SJSA1 (cell line): ENCODE measurements at regions not wholly inside any gene's neighbourhood (a gene's known extent, or its start where the extent isn't known, plus 50 kb on each side); places are given as distances from the start of the nearest gene placed in this dataset.

Experiments used
- DNase-seq, 2 experiments: peaks; one replicate each; pipeline ENCODE4 v3.0.0-alpha.2; 2015 to 2020; ENCODE audit warnings: low spot score in 2 of 2, low read depth in 1 of 2
- H3K27ac ChIP-seq: fragments of 250-450 bp; sonication (Bioruptor Pico); 2 replicates; pipeline ENCODE4 v1.5.1; 2020; ENCODE audit warnings: mild to moderate bottlenecking, moderate library complexity
- H3K27me3 ChIP-seq: fragments of 250-450 bp; sonication (Bioruptor Pico); replicated peaks from 2 replicates; pipeline ENCODE4 v1.5.1; 2020; ENCODE audit warnings: mild to moderate bottlenecking, moderate library complexity
- H3K36me3 ChIP-seq: fragments of 250-450 bp; sonication (Bioruptor Pico); 2 replicates; pipeline ENCODE4 v1.5.1; 2020; ENCODE audit warnings: mild to moderate bottlenecking
- H3K4me1 ChIP-seq: fragments of 250-450 bp; sonication (Bioruptor Pico); replicated peaks from 2 replicates; pipeline ENCODE4 v1.6.1; 2021; ENCODE audit warnings: mild to moderate bottlenecking
- H3K4me3 ChIP-seq: fragments of 250-450 bp; sonication (Bioruptor Pico); 2 replicates; pipeline ENCODE4 v1.5.1; 2020; ENCODE audit warnings: mild to moderate bottlenecking
- H3K9me3 ChIP-seq: fragments of 250-450 bp; sonication (Bioruptor Pico); replicated peaks from 2 replicates; pipeline ENCODE4 v1.5.1; 2020; ENCODE audit warnings: mild to moderate bottlenecking

GRCh38 chr18:54700580-54700979 is 109.5 kb downstream of the DYNAP start:
- H3K27me3 ChIP-seq = no peaks in the 10 kb centered on the region
- H3K27ac ChIP-seq = no peak overlapping the region
- H3K4me3 ChIP-seq = no peak overlapping the region
- H3K4me1 ChIP-seq = 0 out of 2 replicates have a peak, but pooled peaks cover 3% of the 10 kb centered on the region
- DNase-seq = no peak
- no peaks in the 10 kb centered on the region for H3K9me3 ChIP-seq
- H3K36me3 ChIP-seq = no peaks in the 10 kb centered on the region

- Histone ChIP-seq H3K9me3 (no peaks in the 10 kb centered on the region), H3K27ac (no peak overlapping the region), H3K4me3 (no peak overlapping the region), H3K36me3 (no peaks in the 10 kb centered on the region), H3K27me3 (no peaks in the 10 kb centered on the region), H3K4me1 (0 out of 2 replicates have a peak, but pooled peaks cover 3% of the 10 kb centered on the region)
- DNase-seq = no peak
Measured at GRCh38 chr18:54702686-54703085, 111.6 kb downstream of the DYNAP start.

DNA sequence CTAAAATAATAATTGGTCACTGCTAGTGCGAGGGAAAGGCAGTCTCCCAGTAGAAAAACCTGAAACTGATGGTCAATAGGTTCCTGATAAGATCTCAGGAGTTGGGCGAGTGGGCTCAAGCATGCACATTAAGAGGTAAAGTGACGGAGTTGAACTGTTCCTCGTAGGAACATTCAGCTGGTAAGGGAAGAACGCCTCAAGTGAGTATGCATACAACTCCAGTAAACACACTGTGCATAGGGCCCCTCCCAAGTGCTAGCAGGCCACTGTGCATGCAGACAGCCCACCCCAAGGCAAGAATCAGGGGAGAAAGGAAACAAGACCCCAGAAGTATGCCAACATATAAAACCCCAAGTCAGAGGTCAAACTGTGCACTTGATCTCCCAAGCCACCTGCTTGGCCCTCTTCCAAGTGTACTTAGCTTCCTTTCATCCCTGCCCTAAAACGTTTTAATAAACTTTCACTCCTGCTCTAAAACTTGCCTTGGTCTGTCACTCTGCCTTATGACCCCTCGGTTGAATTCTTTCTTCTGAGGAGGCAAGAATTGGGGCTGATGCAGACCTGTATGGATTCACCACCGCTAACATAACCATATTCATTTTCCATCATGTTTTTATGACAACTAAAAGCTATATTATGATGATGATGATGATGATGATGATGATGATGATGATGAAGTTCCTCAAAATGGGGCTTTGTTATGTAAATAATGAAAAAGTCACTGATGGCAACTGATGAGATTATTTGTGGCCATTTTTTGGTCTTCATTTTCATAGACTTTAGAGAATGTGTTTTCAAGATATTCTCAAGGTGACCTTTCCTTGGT is 118.0 kb upstream of the RAB27B start:
- peaks cover 5% of the 10 kb centered on the region for H3K4me1 ChIP-seq

GRCh38 chr18:54710900-54711281 is 117.4 kb upstream of the RAB27B start:
- no peaks in the 10 kb centered on the region for H3K27me3 ChIP-seq
- no peaks in the 10 kb centered on the region for H3K36me3 ChIP-seq
- no peak for DNase-seq
- H3K9me3 ChIP-seq = no peaks in the 10 kb centered on the region
- no peak overlapping the region for H3K4me3 ChIP-seq
- H3K4me1 ChIP-seq = peaks cover 5% of the 10 kb centered on the region
- H3K27ac ChIP-seq = no peak overlapping the region

More for the DNA sequence above, 118.0 kb upstream of the RAB27B start:
- Histone ChIP-seq H3K9me3 (no peaks in the 10 kb centered on the region), H3K27me3 (no peaks in the 10 kb centered on the region), H3K27ac (no peak overlapping the region), H3K36me3 (no peaks in the 10 kb centered on the region), H3K4me3 (no peak overlapping the region)
- no peak for DNase-seq

- peak in 1 of 2 experiments; percentile 16 for DNase-seq
- no peaks in the 10 kb centered on the region for H3K27me3 ChIP-seq
- no peak overlapping the region for H3K27ac ChIP-seq
- no peak overlapping the region for H3K4me3 ChIP-seq
- no peaks in the 10 kb centered on the region for H3K9me3 ChIP-seq
- no peaks in the 10 kb centered on the region for H3K36me3 ChIP-seq
- H3K4me1 ChIP-seq = peaks cover 5% of the 10 kb centered on the region
Measured at GRCh38 chr18:54712306-54712705, 116.0 kb upstream of the RAB27B start.

DNA sequence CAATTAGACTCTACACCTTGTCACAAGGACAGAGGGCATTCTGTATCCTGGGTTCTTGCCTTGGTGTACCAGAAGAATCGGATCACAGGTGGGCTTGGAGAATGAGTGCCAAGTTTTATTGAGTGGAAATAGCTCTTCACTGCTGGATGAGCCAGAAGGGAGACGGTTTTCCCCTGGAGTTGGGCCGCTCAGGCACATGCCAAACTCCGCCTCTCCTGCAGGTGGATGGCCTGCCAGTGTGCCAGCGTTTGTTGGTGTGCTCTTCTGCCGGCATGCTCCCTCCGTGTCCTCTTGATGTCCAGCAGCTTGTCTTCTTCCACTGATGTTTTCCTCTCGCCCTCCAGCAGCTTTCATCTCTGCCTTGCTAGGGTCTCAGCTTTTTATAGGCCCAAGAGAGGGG is 115.5 kb upstream of the RAB27B start:
- Histone ChIP-seq H3K36me3 (no peaks in the 10 kb centered on the region), H3K4me1 (peaks cover 5% of the 10 kb centered on the region), H3K27me3 (no peaks in the 10 kb centered on the region), H3K4me3 (no peak overlapping the region), H3K27ac (no peak overlapping the region), H3K9me3 (no peaks in the 10 kb centered on the region)
- DNase-seq = no peak

GRCh38 chr18:54713386-54713785 is 114.9 kb upstream of the RAB27B start:
- H3K4me3 ChIP-seq = no peak overlapping the region
- peaks cover 5% of the 10 kb centered on the region for H3K4me1 ChIP-seq
- DNase-seq = no peak
- no peaks in the 10 kb centered on the region for H3K27me3 ChIP-seq
- H3K9me3 ChIP-seq = no peaks in the 10 kb centered on the region
- no peaks in the 10 kb centered on the region for H3K36me3 ChIP-seq
- H3K27ac ChIP-seq = no peak overlapping the region

- no peaks in the 10 kb centered on the region for H3K36me3 ChIP-seq
- no peak for DNase-seq
- H3K4me1 ChIP-seq = peaks cover 5% of the 10 kb centered on the region
- no peak overlapping the region for H3K4me3 ChIP-seq
- H3K27ac ChIP-seq = no peak overlapping the region
- H3K9me3 ChIP-seq = no peaks in the 10 kb centered on the region
- H3K27me3 ChIP-seq = no peaks in the 10 kb centered on the region
Measured at GRCh38 chr18:54714851-54715250, 113.4 kb upstream of the RAB27B start.

DNA sequence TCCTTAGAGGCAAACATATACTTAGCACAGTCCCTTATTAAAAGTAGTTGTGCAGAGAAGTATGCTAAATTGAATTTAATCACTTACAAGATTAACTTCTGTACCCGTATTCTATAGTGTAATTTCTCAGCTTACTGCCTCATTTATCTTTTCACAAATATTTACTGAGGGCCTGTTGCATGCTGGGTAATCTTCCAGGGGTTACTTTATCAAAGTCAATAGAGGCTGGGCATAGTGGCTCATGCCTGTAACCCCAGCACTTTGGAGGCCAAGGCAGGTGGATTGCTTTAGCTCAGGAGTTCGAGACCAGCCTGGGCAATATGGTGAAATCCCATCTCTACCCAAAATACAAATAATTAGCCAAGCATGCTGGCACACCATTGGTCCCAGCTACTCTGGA is 111.7 kb upstream of the RAB27B start:
- Histone ChIP-seq H3K36me3 (no peaks in the 10 kb centered on the region), H3K27ac (no peak overlapping the region), H3K4me1 (peaks cover 5% of the 10 kb centered on the region), H3K9me3 (no peaks in the 10 kb centered on the region), H3K27me3 (no peaks in the 10 kb centered on the region), H3K4me3 (no peak overlapping the region)
- no peak for DNase-seq

DNA sequence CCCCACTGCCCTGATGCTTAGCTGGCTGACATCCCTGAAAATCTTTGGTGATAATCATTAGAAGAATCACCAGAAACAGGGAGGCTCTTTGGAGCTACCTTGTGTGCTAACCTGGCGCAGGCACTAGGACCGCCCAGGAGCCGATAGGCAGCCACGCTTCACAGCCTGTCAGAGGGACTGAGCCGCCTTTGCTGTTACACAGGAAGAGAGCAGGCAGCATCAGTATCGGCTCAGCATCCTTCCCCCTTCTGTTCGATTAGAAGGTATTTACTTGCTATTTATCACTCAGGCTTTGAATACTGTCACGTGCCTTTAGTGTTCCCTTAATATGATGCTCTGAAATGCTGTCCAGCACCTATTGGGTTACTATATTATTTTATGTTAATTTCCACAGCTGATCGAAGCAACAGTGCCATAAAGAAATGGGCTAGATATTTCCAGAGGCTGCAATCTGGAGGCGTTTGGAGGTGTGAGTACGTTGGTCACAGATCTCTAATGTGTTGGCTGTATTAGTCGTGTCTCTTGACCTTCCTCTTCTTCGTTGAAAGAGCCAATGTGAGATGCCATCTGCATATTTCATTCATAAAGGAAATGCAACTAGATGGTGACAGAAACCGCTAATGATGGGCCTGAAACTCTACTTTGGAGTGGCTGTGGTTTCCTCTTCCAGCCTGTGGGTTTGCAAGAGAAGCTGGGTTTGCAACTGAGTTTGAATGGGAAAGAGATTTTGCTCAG is 110.4 kb upstream of the RAB27B start:
- no peak overlapping the region for H3K27ac ChIP-seq

DNA sequence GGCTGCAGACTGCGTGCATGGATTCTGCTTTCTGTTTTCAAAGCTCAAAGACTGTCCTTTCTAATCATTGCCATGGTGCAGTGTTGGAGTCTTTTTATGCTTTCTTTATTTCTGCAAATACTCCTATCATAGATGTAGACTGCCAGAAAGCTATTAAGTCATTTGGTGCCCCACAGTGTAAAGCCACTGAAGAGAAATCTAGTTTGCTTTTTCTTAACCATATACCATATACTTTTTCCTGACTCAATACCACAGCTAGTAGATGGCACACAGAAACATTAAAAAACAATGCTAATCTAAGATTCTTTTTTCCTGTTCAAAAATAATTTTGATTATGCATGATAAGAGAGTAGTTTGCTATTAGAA is 109.9 kb upstream of the RAB27B start:
- no peaks in the 10 kb centered on the region for H3K4me1 ChIP-seq
- no peaks in the 10 kb centered on the region for H3K27me3 ChIP-seq
- H3K9me3 ChIP-seq = no peaks in the 10 kb centered on the region
- H3K36me3 ChIP-seq = no peaks in the 10 kb centered on the region
- DNase-seq = no peak
- no peak overlapping the region for H3K27ac ChIP-seq
- no peak overlapping the region for H3K4me3 ChIP-seq

More for the DNA sequence above, 110.4 kb upstream of the RAB27B start:
- H3K36me3 ChIP-seq = no peaks in the 10 kb centered on the region
- H3K9me3 ChIP-seq = no peaks in the 10 kb centered on the region
- no peaks in the 10 kb centered on the region for H3K4me1 ChIP-seq
- no peak overlapping the region for H3K4me3 ChIP-seq
- DNase-seq = no peak
- no peaks in the 10 kb centered on the region for H3K27me3 ChIP-seq

- no peaks in the 10 kb centered on the region for H3K27me3 ChIP-seq
- H3K4me3 ChIP-seq = no peak overlapping the region
- no peaks in the 10 kb centered on the region for H3K36me3 ChIP-seq
- no peaks in the 10 kb centered on the region for H3K4me1 ChIP-seq
- H3K27ac ChIP-seq = no peak overlapping the region
- no peaks in the 10 kb centered on the region for H3K9me3 ChIP-seq
- no peak for DNase-seq
Measured at GRCh38 chr18:54720620-54721019, 107.7 kb upstream of the RAB27B start.

GRCh38 chr18:54726143-54726542 is 102.1 kb upstream of the RAB27B start:
- H3K27me3 ChIP-seq = no peaks in the 10 kb centered on the region

DNA sequence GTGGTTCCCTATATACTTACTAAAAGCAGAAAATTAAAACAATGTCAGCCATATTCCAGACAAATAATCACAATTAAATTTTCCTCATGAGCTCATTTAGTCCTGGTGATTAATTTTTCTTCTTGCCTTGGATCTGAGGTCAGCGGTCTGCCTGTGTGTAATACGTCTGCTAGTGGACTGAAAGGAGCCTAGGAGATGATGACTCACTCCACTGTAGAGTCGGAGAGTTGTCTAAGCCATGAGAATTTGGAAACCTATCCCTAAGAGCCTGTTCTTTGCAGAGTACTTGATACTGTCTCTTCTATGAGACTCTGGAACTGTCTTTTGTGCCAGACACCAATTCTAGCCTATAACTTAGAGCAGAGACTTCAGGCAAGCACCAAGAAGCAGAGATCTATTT is 94.2 kb upstream of the RAB27B start:
- no peak overlapping the region for H3K27ac ChIP-seq
- peak; percentile 48 to 55 for DNase-seq
- no peaks in the 10 kb centered on the region for H3K36me3 ChIP-seq
- peaks cover 16% of the 10 kb centered on the region for H3K4me1 ChIP-seq
- no peak overlapping the region for H3K4me3 ChIP-seq
- H3K9me3 ChIP-seq = no peaks in the 10 kb centered on the region; the same call in 1 of the 2 replicates
- H3K27me3 ChIP-seq = no peaks in the 10 kb centered on the region

More at GRCh38 chr18:54726143-54726542, 102.1 kb upstream of the RAB27B start:
- H3K4me3 ChIP-seq = no peak overlapping the region
- no peaks in the 10 kb centered on the region for H3K4me1 ChIP-seq
- H3K27ac ChIP-seq = no peak overlapping the region
- H3K36me3 ChIP-seq = no peaks in the 10 kb centered on the region
- DNase-seq = no peak
- no peaks in the 10 kb centered on the region for H3K9me3 ChIP-seq
